ENCODE measurements at regions not wholly inside any gene's neighbourhood (a gene's known extent, or its start where the extent isn't known, plus 50 kb on each side); places are given as distances from the start of the nearest gene placed in this dataset.

DNA sequence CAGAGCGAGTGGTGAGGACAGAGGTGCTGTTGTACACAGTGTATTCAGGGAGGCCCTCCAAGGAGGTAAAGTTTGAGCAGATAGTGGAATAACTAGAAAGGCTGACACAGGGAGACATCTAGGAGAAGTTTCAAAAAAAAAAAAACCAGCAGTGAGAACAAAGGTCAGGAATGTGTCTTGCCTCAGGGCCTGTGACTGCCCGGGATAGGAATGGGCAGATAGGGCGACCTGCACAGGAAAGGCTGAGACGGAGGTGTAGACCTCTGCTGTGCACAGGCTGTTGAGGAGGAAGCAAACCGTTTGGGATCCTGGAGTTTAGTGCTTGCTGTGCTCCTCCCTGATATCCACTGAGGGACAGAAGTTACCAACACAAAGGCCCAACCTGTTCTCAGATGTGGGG lies 406.5 kb upstream of the B3GAT1 start (continued):
- TF ChIP-seq FOXM1 (IDR thresholded peaks at IDR 0.05; ENCODE audit: low read depth) (no peak), FOXM1 (CRISPR knock-in tag; IDR thresholded peaks at IDR 0.05; ENCODE audit: low read depth) (no peak), SMARCC2 (IDR thresholded peaks at IDR 0.05; ENCODE audit: low read depth) (no peak), SMARCB1 (IDR thresholded peaks at IDR 0.05; ENCODE audit: insufficient read length, low read depth) (no peak), ZNF699 (CRISPR knock-in tag; IDR thresholded peaks at IDR 0.05; ENCODE audit: insufficient replicate concordance) (no peak), SMAD3 (CRISPR knock-in tag; conservative IDR thresholded peaks at IDR 0.05) (no peak), HIVEP1 (CRISPR knock-in tag; IDR thresholded peaks at IDR 0.05) (no peak)

DNA sequence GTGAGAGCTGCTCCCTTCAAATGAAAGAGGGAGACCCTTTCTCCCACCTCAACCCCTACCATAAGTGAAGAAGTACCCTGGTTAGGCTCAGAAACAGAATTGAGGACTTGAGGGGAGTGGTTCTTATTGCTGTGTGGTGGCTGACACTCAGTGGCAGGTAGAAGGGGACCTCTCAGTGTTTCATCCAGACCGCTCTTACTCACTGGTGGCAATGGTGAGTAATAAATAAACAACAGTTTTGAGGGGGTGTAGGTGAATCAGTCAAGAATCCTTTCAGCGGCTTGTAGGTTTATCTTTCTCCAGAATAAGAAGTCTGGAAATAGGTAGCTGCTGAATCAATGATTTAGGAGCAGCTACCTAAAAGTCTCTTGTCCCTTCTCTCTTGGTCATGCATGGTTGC lies 403.4 kb upstream of the B3GAT1 start:
- Histone ChIP-seq H2AFZ (ENCODE audit: low read depth, low read length) (no peak overlapping the region), H3K9me1 (ENCODE audit: control insufficient read depth, insufficient read depth, low read length) (no peaks in the 10 kb centered on the region), H3K36me3 (ENCODE audit: control insufficient read depth, insufficient read depth, low read length) (no peaks in the 10 kb centered on the region), H3K27ac (ENCODE audit: extremely low read depth, low read depth, low read length) (no peak overlapping the region), H3K4me3 (no peak overlapping the region), H3K4me1 (replicated peaks in 1 of 2; ENCODE audit: control insufficient read depth in 2 of 2, insufficient read depth in 2 of 2, low read length in 2 of 2) (no peaks in the 10 kb centered on the region), H3K27me3 (ENCODE audit: control insufficient read depth in 2 of 2, insufficient read depth in 2 of 2, low read length in 2 of 2) (peaks cover 0 to 4% of the 10 kb centered on the region in 2 experiments; a peak in 1 of 5 replicates), H3K79me2 (ENCODE audit: control insufficient read depth, insufficient read depth, low read length) (no peaks in the 10 kb centered on the region), H3K4me2 (ENCODE audit: insufficient read depth, low read length) (no peak overlapping the region), H4K20me1 (replicated peaks; ENCODE audit: control insufficient read depth, insufficient read depth, low read length) (no peaks in the 10 kb centered on the region; the same call in 1 of the 2 replicates), H3K9me3 (replicated peaks; ENCODE audit: control insufficient read depth, insufficient read depth, low read depth, low read length) (no peaks in the 10 kb centered on the region), H3K9ac (ENCODE audit: insufficient read depth in 1 of 2, low read depth in 2 of 2, low read length in 2 of 2) (no peak overlapping the region)
- FAIRE-seq (no peak), DNase-seq (ENCODE audit: extremely low read depth in 1 of 4, low spot score in 3 of 4) (no peak), ATAC-seq (no peak)
- ChIA-PET POLR2A (no interaction called here), CTCF (ENCODE audit: low intra/inter-chr PET ratio) (no interaction called here)
- TF ChIP-seq EGR1 (conservative IDR thresholded peaks at IDR 0.05), result 0 out of 2 replicates have a peak, but pooled peaks have one; percentile 12
- TF ChIP-seq, protein P1, sequence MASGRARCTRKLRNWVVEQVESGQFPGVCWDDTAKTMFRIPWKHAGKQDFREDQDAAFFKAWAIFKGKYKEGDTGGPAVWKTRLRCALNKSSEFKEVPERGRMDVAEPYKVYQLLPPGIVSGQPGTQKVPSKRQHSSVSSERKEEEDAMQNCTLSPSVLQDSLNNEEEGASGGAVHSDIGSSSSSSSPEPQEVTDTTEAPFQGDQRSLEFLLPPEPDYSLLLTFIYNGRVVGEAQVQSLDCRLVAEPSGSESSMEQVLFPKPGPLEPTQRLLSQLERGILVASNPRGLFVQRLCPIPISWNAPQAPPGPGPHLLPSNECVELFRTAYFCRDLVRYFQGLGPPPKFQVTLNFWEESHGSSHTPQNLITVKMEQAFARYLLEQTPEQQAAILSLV (tag; IDR thresholded peaks at IDR 0.05), result no peak
- in situ Hi-C loops (cut with MboI), result no loop called here
- intact Hi-C loops (cut with micrococcal nuclease), result no loop called here
- no TSS peak for BruUV-seq (replicated peaks)
- 8% methylated on average over 1 of the region's 2 CpGs for WGBS (ENCODE audit: insufficient coverage, low coverage, missing lambda C conversion rate)
